GM12875 (cell line): ENCODE measurements at regions not wholly inside any gene's neighbourhood (a gene's known extent, or its start where the extent isn't known, plus 50 kb on each side); places are given as distances from the start of the nearest gene placed in this dataset.

Experiments
- H3K4me3 ChIP-seq: one replicate; pipeline ENCODE4 v1.5.1; 2011; ENCODE audit warnings: low read depth, low read length, control low read depth
- TF ChIP-seq, protein P1 (sequence below): IDR thresholded peaks from 2 replicates; pipeline ENCODE4 v1.5.1; 2011; ENCODE audit warnings: low read depth, mild to moderate bottlenecking, control low read depth, inconsistent platforms, low read length, moderate library complexity, borderline replicate concordance; ENCODE audit not compliant: insufficient read depth

DNA sequence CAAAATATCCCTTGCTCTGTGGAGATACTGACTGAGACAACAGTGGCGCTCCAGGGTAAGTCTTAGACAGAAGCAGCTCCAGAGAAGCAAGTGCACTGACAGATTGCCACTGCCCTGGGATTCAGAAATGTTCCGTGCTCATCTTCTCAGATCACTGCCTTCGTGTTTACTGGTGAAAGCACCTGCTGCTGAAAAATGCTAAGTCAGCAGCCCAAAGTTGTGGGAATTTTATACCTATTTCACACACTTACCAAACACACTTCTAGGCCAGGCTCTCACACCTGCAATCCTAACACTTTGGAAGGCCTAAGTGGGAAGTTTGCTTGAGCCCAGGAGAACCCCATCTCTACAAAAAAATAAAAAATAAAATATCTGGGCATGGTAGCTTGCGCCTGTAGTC is 63.2 kb upstream of the DLX6 start:
- no peak overlapping the region for H3K4me3 ChIP-seq
- TF ChIP-seq, protein P1, sequence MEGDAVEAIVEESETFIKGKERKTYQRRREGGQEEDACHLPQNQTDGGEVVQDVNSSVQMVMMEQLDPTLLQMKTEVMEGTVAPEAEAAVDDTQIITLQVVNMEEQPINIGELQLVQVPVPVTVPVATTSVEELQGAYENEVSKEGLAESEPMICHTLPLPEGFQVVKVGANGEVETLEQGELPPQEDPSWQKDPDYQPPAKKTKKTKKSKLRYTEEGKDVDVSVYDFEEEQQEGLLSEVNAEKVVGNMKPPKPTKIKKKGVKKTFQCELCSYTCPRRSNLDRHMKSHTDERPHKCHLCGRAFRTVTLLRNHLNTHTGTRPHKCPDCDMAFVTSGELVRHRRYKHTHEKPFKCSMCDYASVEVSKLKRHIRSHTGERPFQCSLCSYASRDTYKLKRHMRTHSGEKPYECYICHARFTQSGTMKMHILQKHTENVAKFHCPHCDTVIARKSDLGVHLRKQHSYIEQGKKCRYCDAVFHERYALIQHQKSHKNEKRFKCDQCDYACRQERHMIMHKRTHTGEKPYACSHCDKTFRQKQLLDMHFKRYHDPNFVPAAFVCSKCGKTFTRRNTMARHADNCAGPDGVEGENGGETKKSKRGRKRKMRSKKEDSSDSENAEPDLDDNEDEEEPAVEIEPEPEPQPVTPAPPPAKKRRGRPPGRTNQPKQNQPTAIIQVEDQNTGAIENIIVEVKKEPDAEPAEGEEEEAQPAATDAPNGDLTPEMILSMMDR = no peak

DNA sequence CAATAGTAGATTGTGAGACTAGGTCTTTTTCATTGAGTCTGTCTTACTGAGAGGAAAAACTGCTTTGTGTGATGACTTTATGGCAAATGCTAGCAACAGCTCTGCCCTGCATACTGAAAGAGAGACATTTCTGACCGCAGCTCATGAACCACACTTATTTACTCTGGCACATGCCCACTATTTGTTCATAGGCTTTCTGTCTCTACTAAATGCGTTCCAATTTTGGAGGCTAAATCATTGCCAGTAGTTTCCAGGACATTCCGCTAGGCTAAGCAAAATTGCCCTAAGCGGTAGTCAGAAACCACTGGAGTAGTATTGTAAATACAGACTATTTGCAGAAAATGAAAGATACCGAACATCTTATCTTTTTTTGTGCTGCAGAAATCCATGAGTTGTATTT is 55.6 kb upstream of the DLX6 start:
- TF ChIP-seq, protein P1 = no peak
- no peak overlapping the region for H3K4me3 ChIP-seq

DNA sequence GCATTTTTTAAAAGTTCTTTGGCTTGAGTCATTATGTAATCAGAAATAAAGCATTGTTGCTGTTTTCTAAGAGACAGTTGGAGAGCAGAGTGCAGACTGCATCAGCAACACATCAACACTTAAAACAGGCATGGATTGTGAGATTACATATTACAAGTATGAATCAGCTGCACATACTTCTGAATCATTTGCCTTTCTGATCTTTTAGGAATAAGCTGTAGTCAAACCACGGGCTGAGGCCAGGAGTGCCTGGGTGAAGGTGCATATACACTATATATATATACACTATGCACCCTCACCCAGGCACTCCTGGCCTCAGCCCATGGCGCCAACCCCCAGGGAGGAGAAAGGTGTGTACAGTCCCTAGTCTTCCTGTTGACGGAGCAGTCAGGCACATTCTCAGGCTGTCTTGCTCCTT is 52.4 kb upstream of the DLX6 start:
- H3K4me3 ChIP-seq = no peak overlapping the region
- TF ChIP-seq, protein P1 = no peak

DNA sequence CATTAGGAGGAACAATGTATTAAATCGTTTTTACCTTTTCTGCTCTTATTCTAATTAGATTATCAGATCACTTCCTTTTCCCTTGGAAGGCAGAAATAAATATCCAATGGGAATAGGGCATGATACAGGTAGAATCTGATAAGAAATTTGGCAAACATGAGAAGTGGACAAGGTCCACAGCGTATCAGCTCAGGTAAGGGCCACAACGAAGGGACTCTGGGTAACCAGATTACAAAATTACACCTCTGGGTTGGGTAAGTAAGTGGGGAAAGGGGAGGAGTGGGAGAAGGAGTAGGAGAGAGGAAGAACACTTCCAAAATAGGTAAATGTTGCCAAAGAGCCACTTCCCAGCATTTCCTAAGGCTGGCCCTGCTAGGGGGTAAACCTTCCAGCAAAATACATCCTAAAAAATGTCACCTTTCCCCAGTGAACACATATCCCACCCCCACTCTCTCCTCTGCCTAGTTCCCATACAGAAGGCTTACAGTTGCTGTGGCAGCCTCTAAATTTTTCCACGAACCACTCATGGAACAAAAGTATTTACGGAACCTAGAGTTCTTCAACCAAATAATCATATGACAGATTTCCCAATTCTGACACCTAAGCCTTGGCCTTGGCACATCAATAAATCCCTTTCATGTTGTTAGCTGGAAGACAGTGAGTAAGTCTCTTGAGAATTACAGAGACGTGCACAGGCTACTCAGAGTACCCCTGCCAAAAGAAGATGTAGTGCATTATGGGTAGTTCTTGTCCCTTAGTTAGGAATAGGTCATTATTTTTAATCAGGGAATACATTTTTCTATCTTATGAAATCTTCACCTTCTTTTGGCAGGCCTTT is 51.5 kb upstream of the DLX6 start:
- H3K4me3 ChIP-seq = no peak overlapping the region
- TF ChIP-seq, protein P1 = no peak
